22Rv1 (cell line): ENCODE measurements at regions not wholly inside any gene's neighbourhood (a gene's known extent, or its start where the extent isn't known, plus 50 kb on each side); places are given as distances from the start of the nearest gene placed in this dataset.
A peak's percentile ranks its signal among the peaks of the same experiment; 100 is the strongest.

ENCODE experiments used
- H3K27ac ChIP-seq: fragments of 450-650 bp; 2 replicates; pipeline ENCODE4 v1.5.1; 2017
- CTCF ChIP-seq: fragments of 450-650 bp; IDR thresholded peaks from 2 replicates; pipeline ENCODE4 v1.5.1; 2017; ENCODE audit warnings: mild to moderate bottlenecking
- ZFX ChIP-seq: fragments of 450-650 bp; IDR thresholded peaks from 2 replicates; pipeline ENCODE4 v1.6.1; 2017; ENCODE audit warnings: antibody characterized with exemption, borderline replicate concordance

GRCh38 chr13:74316547-74316946 is 182.3 kb upstream of the KLF12 start:
- TF ChIP-seq CTCF = no peak
- no peak overlapping the region for H3K27ac ChIP-seq

DNA sequence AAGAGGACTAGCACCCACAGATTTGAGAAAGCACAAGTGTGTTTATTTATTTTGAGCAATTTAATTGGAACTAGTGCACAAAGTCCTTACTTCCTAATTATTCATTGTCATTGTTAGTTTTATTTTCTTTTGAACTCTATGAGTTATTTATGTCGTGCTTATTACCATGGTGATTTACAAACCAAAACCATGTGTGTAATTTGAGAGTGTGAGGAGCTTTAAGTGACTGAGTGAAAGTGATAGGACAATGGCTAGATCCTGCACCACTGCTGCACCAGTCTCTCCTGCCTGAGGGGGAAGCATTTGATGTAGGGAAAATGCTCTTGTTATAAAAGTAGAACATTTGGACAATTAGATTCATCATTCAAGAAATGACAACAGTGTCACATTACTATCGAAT is 172.3 kb upstream of the KLF12 start:
- no peak for TF ChIP-seq ZFX
- no peak overlapping the region for H3K27ac ChIP-seq

GRCh38 chr13:74305876-74306275 is 171.7 kb upstream of the KLF12 start:
- TF ChIP-seq CTCF (no peak), ZFX (no peak)
- no peak overlapping the region for H3K27ac ChIP-seq

GRCh38 chr13:74301258-74301935 is 167.2 kb upstream of the KLF12 start:
- no peak for TF ChIP-seq CTCF
- TF ChIP-seq ZFX = no peak

DNA sequence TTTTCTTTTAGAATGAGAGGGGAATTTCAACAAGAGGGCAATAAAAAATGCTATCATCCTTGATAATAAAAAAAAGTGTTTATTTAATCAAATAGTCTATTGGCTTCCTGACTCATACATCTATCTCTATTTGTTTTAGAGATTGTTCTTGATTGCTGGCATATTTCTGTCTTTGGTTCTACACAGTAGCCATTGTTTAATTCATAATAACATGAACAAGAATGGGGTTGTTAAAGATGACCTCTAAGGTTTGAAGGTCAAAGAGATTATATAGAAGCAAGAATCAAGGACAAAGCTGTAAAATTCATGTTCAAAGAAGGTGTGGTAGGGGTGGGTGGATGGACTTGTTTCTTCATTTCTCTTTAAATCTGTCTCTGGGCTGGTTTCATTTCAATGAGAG is 166.0 kb upstream of the KLF12 start:
- TF ChIP-seq CTCF (no peak), ZFX (no peak)
- peak overlapping the region; percentile 22; the same call in 1 of the 2 replicates for H3K27ac ChIP-seq

More at GRCh38 chr13:74301258-74301935, 167.2 kb upstream of the KLF12 start:
- no peak overlapping the region for H3K27ac ChIP-seq

DNA sequence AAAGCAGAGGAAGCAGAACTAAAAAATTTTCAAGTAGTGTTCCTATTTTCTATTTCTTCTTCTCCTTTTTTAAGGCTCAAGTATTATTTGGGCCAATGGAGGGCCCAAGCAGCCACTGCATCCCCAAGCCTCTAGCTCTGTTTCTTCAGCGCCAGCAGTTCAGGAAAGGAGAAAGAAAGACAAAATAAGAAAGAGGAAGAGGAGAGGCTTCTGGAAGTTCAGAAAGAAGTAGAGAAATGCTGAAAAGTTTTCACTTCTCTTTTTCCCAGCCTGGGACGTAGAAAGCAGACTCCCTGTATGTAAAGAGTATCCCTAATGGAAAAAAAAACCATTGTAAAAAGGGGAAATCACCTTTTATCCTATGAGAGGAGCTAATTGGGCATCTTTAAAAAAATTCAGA is 165.5 kb upstream of the KLF12 start:
- no peak for TF ChIP-seq ZFX
- TF ChIP-seq CTCF = no peak
- peak overlapping the region; percentile 22; the same call in 1 of the 2 replicates for H3K27ac ChIP-seq

DNA sequence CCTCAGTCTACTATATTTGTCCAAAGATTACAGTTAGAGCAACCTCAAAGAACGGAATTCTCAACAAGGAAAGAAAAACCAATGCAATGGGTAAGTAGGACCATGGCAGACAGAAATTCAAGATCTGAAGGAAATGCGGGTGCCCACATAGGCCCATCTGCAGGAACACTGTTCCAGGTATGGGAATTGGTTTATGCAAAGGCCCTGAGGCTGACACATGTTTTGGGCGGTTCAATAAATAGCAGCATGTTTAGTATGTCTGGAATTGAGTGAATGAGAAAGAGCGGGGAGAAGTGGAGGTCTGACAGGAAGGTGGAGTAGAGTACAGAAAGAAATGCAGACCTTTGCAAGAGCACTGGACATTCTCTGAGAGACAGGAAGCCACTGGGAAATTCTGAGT is 164.7 kb upstream of the KLF12 start:
- no peak overlapping the region for H3K27ac ChIP-seq
- no peak for TF ChIP-seq ZFX
- no peak for TF ChIP-seq CTCF
